HG02571 (cell line): ENCODE measurements at regions not wholly inside any gene's neighbourhood (a gene's known extent, or its start where the extent isn't known, plus 50 kb on each side); places are given as distances from the start of the nearest gene placed in this dataset.

Source experiments
- ATAC-seq: cut with Tn5 transposase; IDR thresholded peaks from one replicate; pipeline ENCODE4 v1.9.1; 2021; ENCODE audit warnings: mild to moderate bottlenecking, moderate library complexity; ENCODE audit not compliant: unreplicated experiment

- no peak for ATAC-seq
Observed at GRCh38 chr3:34219556-34219955, 421.1 kb downstream of the PDCD6IP start.

DNA sequence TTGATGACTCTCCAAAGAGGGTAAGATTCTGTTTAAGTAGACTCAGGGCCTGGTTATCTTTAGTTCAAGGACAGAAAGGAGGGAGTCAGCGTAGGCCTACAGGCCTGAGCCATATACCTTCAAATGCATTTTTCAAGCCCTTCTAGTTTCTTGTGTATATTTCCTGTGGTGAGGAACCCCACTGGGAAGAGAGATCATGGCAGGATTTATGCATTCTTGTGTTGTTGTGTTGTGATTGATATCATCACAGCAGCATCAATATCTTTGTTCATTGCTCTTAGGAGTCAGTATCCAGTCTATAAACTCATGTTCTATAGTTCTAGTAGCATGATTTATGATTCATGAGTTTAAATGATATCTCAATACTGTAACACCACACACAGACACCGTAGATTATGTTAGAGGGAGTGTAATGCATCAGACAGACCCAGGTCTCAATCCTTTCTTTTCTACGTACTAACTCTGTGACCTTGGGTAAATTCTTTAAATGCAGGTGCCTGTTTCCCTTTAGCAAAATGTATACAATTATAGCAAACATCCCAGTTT, 427.5 kb downstream of the PDCD6IP start:
- ATAC-seq = no peak

DNA sequence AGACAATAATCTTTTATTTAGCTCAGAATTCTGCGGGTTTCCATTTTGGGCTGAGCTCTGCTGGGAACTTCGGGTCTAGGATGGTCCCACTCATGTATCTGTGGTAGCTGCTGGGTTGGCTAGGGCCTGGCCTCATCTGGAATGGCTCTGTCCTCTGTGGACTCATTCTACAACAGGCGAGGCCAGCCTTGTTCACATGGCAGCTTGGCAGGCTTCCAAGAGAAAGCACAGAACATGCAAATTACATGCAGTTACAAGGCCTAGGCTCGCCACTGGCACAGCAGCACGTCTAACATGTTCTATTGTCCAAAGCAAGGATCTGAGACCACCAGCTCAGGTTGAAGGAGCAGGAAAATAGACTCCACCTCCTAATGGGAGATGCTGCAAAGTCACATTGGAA, 431.4 kb downstream of the PDCD6IP start:
- ATAC-seq = no peak

DNA sequence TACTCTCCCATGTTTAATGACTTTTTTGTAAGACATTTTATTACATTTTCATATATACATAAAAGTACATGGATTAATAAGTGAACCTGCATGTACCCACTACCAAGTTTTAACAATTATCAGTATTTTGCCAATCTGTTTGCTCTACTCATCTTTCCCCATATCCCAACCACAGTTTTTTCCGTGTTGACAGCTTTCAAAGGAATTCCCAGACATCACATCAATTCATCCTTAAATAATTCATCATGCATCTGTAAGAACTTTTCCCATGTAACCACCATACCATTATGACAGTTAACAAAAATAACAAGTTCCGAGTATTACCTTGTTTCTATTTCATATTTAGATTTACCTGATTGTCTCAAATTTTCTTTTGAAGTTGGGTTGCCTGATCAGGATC, 436.7 kb downstream of the PDCD6IP start:
- no peak for ATAC-seq

DNA sequence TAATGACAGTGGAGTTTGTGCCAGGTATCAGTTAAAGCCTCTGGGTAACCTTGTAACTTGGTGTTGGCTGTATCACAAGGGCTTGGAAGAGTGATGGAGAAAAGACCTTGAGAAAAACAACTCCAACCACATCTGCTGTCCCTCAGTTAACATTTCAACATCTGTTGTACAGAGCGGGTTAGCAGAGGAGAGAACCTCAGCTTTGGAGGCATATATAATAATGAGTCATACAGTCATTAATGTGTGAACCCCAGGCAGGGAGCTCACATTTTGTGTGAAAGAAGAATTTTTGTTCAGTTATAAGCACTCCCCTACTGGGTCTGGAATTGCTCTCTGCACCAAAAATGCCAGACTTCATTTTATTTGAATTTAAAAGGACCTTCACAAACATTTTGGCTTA, 439.5 kb downstream of the PDCD6IP start:
- ATAC-seq = no peak

DNA sequence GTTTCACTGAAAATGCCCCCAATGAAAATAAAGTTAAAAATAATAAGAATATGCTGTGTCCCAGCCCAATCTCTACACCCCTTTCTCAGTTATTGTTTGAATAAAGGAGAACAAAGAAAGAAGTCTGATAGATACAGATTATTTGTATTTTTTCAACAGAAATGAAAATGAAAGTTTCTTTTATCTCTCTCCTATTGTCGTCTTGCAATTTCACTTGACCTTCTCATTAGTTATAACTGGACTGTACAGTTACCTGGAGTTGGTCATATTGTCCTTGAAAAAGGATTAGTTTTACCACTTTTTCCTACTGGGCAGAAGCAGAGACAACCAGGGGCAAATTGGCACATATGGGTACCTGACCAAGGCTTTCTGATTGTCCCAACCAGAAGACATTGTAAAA, 440.0 kb downstream of the PDCD6IP start:
- no peak for ATAC-seq

GRCh38 chr3:34239287-34239686, 440.9 kb downstream of the PDCD6IP start:
- ATAC-seq = no peak

DNA sequence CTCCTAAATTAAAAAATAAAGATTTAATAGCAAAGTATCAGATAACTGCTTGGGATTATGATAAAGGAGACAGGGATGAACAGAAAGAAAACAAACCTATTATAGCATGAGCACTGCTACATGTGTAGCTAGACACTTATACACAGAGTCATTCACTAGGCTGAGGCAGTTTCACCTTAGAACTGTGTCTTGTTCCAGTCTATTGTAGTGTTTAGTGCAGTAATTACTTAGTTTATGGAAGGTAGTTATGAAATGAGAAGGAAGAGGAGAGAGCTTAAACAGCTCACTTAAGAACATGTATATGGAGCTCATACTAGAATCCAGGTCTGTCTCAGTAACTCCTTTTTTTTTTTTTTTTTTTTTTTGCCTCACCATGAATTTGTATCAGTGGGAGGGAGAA, 441.4 kb downstream of the PDCD6IP start:
- ATAC-seq = no peak

DNA sequence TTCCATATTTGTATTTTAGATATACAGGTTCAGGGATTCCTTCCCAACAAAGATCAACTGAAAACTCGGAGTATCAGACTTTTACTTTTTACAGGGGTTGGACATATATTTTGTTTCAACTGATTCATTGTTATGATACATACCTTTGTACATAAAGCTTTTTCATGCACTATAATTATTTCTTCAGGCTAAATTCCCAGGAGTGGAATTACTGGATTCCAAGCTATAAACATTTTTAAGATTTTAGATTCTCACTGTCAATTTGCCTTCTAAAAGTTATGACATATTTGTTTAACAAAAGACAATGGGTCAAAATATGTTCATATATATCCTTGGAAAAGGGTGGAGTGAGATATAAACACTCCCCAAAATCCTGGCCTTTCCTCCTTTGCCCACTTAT, 449.0 kb downstream of the PDCD6IP start:
- ATAC-seq = no peak

- peak; percentile 90 for ATAC-seq
Observed at GRCh38 chr3:34248352-34248751, 449.9 kb downstream of the PDCD6IP start.

DNA sequence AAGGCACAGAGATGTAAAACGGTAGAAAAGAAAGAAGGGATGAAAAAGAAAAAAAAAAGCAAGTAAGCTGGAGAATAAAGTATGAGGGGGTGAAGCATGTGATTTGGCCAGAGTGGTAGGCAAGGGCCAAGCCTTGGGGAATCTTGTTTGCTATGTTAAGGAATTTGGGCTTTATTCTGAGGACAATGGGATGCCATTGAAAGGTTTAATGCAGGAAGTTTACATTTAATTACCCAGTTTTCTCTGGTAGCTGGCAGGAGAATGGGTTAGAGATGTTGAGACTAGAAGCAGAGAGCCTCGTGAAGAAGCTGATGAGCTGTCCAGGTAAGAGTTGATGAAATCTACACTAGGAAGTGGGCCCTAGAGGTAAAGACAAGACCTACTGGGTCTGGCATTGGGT, 455.9 kb downstream of the PDCD6IP start:
- ATAC-seq = no peak

DNA sequence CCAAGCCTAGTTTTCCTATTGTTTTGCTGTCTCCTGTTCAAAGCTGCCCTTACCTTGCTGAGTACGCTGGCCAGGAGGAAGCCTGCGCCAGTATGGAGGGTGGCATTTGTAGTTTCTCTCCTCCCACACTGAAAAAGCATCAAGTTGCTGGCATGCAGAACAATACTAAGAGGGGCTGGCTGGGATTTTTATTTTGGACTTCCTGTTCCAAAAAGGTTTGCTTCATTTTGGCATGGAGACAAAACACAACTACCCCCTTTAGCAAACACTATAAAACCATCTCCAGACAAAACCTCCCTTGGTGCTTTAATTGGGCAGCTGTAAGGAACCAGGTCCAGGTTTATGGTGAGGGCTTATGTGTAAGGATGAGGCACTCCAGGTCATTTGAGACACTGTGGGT, 457.6 kb downstream of the PDCD6IP start:
- ATAC-seq = no peak

DNA sequence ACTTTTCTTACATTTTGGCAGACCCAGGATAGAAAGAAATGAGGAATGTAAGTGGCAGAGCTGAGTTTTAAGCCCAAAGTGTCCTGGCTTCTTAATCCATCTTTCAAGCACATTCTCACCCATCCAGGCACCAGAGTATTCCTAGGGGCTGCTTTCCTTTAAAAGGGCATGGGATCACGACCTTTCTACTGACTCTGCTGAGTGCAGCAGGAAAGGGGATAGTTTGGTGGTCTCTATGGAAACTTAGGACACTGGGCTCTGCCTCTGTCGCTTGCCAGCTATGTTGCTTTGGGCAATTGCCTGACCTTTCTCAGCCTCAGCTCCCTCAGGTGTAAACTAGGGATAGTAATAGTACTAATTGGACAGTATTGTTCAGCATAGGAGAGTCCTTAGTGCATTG, 458.4 kb downstream of the PDCD6IP start:
- ATAC-seq = no peak

- ATAC-seq = no peak
Observed at GRCh38 chr3:34258271-34258998, 460.0 kb downstream of the PDCD6IP start.

- no peak for ATAC-seq
Observed at GRCh38 chr3:34260271-34261000, 462.0 kb downstream of the PDCD6IP start.

GRCh38 chr3:34261001-34261385, 462.6 kb downstream of the PDCD6IP start:
- ATAC-seq = no peak

DNA sequence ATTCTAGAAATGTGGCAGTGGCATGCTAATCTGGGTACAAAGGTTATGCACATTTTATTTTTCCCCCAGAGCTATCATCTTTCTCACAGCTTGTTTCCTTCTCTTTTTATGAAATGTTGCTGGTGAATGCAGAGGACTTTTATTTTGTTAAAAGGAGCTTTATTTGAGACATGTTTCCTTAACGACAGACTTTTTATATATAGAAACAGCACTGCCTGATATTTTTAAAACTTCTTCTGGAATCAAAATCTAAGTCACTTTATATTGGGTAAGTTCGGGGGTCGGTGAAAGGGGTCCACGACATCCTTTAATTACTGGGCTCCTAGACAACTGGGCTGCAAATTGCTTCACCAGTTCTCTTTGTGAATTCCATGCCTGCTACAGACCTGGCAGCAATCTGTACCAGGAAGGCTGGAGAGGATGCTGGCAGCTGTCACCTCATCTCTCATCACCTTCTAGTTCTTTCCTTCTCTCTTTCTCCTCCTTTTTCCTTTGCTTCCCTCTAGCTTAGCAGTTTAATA, 464.7 kb downstream of the PDCD6IP start:
- ATAC-seq = no peak

DNA sequence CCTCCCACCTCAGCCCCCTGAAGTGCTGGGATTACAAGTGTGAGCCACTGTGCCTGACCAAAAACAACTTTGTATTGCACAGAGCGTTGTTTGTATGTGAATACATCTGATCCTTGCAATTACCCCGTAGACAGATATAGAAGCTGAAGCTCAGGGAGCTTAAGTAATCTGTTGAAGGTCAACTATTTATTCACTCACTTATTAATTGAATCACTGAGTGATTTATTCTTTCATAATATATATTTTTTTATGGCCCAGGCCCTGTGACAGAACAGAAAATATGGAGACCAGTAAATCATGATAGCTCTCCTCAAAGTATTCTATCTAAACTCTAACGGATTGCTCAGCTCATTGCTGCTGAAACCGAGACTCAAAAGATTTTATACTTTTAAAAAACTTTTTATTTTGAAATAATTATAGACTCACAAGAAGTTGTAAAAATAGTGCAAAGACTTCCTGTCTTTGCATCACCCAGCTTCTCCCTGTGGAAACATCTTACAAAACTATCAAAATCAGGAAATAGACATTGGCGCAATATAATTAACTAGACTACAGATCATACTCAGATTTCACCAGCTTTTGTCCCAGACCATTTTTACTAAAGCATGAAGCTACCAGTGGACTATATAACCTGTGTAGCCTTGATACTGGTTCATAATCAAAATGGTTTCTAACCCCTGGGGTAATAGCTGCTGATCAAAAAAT, 466.1 kb downstream of the PDCD6IP start:
- no peak for ATAC-seq

- ATAC-seq = no peak
Observed at GRCh38 chr3:34267088-34267487, 468.7 kb downstream of the PDCD6IP start.

DNA sequence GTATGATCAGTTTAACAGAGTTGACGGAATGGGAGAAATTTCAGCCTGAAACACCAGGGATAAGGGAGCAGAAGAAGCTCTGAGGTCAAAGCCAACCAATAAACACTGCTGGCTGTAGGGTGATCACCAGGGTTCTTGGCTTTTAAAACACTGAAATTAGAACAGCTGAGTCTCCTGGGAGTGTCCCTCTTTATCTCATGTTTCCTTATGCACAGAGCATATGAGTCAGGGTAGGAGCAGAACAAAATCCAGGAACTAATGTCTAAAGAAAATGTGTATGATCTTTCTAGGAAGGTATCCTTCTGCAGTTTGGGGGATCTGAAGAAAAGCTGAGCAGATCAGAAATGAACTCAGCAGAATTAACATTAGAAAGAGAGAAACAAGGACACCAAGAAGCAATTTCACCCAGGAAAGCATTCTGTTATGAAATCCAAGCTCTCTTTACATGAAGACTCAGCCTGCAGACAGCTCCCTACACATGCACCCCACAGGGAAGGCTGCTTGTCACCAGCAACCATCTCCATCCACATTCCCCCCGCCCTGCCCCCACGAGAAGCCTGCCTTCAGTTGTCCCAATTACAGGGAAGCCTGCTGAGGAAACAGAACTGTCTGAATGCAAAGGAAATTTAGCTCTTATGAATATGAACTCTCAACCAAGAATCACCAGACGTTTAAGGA, 469.7 kb downstream of the PDCD6IP start:
- ATAC-seq = no peak

DNA sequence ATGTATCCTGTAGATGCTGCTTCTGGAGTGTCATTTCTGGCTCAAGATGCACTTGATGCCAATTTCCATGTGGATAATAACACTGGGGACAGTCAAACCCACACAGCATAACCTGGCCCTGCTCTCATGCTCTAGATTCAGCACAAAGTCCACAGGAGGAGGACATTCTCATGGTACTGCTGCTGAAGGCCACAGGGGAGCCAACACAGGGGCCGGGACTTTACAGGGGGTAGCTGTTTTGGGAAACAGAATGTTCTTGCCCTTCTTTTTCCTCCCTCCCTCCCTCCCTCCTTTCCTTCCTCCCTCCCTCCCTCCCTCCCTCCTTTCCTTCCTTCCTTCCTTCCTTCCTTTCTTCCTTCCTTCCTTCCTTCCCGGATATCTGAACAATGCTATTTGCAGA, 477.4 kb downstream of the PDCD6IP start:
- no peak for ATAC-seq
